ENCODE measurements at regions not wholly inside any gene's neighbourhood (a gene's known extent, or its start where the extent isn't known, plus 50 kb on each side); places are given as distances from the start of the nearest gene placed in this dataset.

DNA sequence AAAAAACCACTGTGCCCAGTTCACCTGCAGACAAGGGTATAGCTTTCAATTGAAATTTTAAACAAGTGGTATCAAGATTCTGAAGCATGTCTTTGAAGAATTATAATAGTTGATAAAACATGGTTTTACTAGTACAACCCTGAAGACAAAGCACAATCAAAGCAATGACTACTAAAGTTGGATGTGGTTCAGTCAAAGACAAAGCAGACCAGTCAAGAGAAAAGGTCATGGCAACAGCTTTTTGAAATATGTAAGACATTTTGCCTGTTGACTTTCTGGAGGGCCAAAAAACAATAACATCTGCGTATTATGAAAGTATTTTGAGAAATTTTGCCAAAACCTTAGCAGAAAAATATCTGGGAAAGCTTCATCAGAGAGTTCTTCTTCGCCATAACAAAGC, 1393.6 kb downstream of the SI start:
- no peak for DNase-seq (ENCODE audit: low read depth in 2 of 2)

GRCh38 chr3:163672954-163673353, 1405.3 kb downstream of the SI start:
- no peak for DNase-seq (ENCODE audit: low read depth in 2 of 2)

- DNase-seq (ENCODE audit: low read depth in 2 of 2), result no peak
These were observed 1407.1 kb downstream of the SI start for GRCh38 chr3:163671201-163671600.

DNA sequence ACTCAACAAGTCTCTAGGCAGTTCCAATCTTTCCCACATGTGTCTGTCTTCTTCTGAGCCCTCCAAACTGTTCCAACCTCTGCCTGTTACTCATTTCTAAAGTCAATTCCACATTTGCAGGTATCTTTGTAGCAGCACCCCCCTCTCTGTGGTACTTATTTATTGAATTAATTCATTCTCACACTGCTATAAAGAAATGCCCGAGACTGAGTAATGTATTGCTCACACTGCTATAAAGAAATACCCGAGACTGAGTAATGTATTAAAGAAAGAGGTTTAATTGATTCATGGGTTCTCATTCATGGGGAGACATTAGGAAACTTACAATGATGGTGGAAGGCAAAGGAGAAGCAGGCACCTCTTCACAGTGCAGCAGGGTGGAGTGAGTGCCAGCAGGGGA, 1413.8 kb downstream of the SI start:
- DNase-seq (ENCODE audit: low read depth in 2 of 2), result no peak

- no peak for DNase-seq (ENCODE audit: low read depth in 2 of 2)
These were observed 1421.2 kb downstream of the SI start for GRCh38 chr3:163657088-163657487.

- DNase-seq (ENCODE audit: low read depth in 2 of 2), result no peak
These were observed 1423.3 kb downstream of the SI start for GRCh38 chr3:163655021-163655420.

- no peak for DNase-seq (ENCODE audit: low read depth in 2 of 2)
These were observed 1434.1 kb downstream of the SI start for GRCh38 chr3:163644172-163644571.

DNA sequence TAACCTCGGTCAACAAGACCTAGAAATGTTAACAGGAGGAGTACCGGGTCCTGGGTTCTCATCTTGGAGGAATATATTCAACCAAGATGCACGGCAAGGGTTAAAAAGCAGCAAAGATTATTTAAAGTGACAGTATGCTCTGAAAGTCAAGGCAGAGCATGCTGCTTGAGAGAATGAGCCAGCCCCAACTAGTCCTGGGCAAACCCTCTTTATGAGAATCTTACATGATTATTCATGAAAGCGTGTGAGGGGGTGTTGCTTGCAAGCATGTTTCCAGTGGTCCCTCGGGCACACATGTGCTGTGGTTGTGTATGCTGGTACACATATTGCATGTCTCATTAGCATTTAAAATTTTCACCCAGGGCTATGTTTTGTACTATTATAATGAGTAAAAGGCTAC, 1445.6 kb downstream of the SI start:
- DNase-seq (ENCODE audit: low read depth in 2 of 2), result no peak

GRCh38 chr3:163626753-163627152, 1451.5 kb downstream of the SI start:
- no peak for DNase-seq (ENCODE audit: low read depth in 2 of 2)

DNA sequence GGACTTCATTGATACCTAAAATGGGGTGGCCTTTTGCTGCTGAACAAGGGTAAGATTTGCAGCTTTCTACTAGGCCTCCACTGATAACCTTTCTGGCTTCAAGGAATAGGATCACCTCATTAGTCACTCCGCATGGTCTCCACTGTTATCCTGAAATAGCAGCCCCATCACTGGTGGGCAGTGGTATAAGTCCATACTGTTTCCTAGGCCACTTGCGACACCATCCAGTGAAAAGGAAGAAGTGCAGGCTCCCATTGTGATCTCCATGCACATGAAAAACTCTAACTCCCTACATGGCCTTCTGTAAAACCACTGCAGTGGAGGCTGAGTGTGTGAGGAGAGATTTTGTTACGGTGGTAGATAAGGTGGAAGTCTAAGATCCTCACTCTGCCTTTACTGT, 1455.9 kb downstream of the SI start:
- DNase-seq (ENCODE audit: low read depth in 2 of 2), result no peak

DNA sequence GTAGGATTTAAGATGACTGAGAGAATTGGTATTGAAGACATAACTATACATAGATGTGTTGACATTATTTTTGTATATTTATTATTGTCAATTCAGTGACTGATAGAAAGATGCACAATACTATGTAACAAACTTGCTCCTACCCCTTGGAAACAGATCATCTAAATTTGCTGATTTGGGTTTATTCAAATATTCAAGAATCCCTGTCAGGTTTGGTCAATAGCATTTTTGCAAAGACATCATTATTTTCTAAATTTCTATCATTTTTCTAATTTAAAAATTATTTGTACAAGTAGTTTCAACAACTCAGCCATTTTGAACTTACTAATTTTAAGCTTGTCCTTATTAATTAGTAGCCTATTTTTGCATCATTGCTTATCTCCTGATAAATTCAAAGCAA, 1463.4 kb downstream of the SI start:
- DNase-seq (ENCODE audit: low read depth in 2 of 2), result no peak

GRCh38 chr3:163605915-163606314, 1472.4 kb downstream of the SI start:
- no peak for DNase-seq (ENCODE audit: low read depth in 2 of 2)

- DNase-seq (ENCODE audit: low read depth in 2 of 2), result no peak
These were observed 1476.9 kb downstream of the SI start for GRCh38 chr3:163601426-163601825.

- DNase-seq (ENCODE audit: low read depth in 2 of 2), result no peak
These were observed 1491.0 kb downstream of the SI start for GRCh38 chr3:163587342-163587741.

- no peak for DNase-seq (ENCODE audit: low read depth in 2 of 2)
These were observed 1495.3 kb downstream of the SI start for GRCh38 chr3:163582967-163583366.

GRCh38 chr3:163577271-163577670, 1501.0 kb downstream of the SI start:
- no peak for DNase-seq (ENCODE audit: low read depth in 2 of 2)

DNA sequence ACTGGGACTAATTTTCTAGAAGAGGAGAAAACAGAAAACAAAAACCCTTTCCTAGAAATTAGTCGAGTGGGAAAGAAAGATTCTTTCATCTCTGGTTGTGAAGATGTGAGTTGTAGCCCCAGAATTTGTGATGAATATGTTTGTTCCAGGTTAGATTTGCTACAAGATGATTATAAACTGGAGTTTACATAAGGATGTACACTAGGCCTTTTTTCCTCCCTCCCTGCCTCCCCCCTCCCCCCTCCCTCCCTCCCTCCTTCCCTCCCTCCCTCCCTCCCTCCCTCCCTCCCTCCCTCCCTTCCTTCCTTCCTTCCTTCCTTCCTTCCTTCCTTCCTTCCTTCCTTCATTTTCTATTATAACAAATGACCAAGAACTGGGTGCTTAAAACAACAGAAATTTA, 1502.0 kb downstream of the SI start:
- no peak for DNase-seq (ENCODE audit: low read depth in 2 of 2)

DNA sequence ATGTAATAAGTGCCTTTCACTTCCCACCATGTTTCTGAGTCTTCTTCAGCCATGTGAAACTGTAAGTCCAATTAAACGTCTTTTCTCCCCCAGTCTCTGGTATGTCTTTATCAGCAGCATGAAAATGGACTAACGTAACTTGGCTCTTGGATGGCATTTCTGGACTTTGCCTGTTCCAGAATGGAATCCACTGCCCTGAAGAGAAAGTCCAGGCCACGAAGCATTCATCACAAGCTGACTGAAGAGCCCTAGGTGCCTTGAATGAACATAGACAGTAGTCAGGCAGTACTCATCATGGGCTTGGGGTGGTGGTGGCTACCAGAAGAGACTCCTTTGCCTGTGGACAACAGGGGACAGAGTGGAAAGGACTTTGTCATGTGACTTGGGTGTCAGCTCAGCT, 1505.0 kb downstream of the SI start:
- DNase-seq (ENCODE audit: low read depth in 2 of 2), result no peak

- DNase-seq (ENCODE audit: low read depth in 2 of 2), result no peak
These were observed 1505.4 kb downstream of the SI start for GRCh38 chr3:163572856-163573255.

DNA sequence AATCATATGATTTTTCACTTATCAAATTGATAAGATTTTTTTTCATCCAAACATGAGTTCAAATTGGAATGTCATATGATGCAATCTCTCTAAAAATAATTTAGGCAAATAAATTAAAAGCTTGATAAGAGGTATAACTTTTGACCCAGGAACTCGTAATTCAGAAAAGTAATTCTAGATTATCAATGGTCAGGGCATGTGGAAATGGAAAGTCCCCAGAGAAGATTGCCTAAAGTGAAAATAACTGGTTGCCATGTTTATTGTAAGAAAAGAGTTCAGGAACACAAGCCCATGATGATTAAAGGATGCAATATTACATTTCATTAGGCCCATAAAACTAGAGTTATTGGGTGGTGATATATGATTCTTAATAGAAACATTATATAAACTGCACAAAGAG, 1514.8 kb downstream of the SI start:
- no peak for DNase-seq (ENCODE audit: low read depth in 2 of 2)

DNA sequence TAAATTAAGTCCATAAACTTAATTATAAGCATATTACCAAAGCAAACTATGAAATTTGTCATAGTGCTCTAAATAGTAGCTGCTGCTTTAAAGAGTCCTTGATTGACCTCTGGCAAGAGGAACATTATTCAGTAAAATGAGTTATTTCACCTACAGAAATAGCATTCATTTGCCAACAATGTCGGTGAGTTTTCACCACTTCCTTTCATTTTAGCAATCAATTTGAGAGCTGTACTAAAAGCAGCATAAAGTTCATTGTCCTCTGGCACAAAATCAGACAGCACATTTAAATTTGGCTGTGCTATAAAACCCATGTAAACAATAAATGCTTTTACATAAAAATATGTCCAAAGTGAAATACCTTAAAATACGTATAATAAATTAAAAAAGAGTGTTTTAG, 1515.7 kb downstream of the SI start:
- DNase-seq (ENCODE audit: low read depth in 2 of 2), result no peak

- DNase-seq (ENCODE audit: low read depth in 2 of 2), result no peak
These were observed 1517.1 kb downstream of the SI start for GRCh38 chr3:163561151-163561550.

- DNase-seq (ENCODE audit: low read depth in 2 of 2), result no peak
These were observed 1517.8 kb downstream of the SI start for GRCh38 chr3:163560459-163560858.

GRCh38 chr3:163556813-163557523, 1521.3 kb downstream of the SI start:
- DNase-seq (ENCODE audit: low read depth in 2 of 2), result no peak
